ENCODE measurements at regions not wholly inside any gene's neighbourhood (a gene's known extent, or its start where the extent isn't known, plus 50 kb on each side); places are given as distances from the start of the nearest gene placed in this dataset.

- no peak overlapping the region for H3K27ac Mint-ChIP-seq
- ATAC-seq = no peak
- peaks cover 1% of the 10 kb centered on the region for H3K27me3 Mint-ChIP-seq (ENCODE audit: insufficient read depth, low read depth, poor library complexity)
- Histone ChIP-seq H3K4me3 (no peak overlapping the region), H3K27ac (ENCODE audit: low read depth) (no peak overlapping the region), H3F3A (replicated peaks; ENCODE audit: low read depth) (no peaks in the 10 kb centered on the region), H4K20me1 (replicated peaks; ENCODE audit: insufficient read depth) (no peaks in the 10 kb centered on the region), H3K9me2 (ENCODE audit: insufficient read depth) (peaks cover 5% of the 10 kb centered on the region; the same call in 1 of the 2 replicates), H3K4me1 (ENCODE audit: insufficient read depth) (peaks cover 7% of the 10 kb centered on the region; the same call in 1 of the 2 replicates), H3K79me2 (replicated peaks; ENCODE audit: insufficient read depth) (no peaks in the 10 kb centered on the region), H3K27me3 (ENCODE audit: insufficient read depth) (no peaks in the 10 kb centered on the region), H2AFZ (no peak overlapping the region), H3K36me3 (ENCODE audit: insufficient read depth) (no peaks in the 10 kb centered on the region), H3K4me2 (no peak overlapping the region)
- H3K36me3 Mint-ChIP-seq (ENCODE audit: low read depth) = no peaks in the 10 kb centered on the region
- peaks cover 11% of the 10 kb centered on the region for H3K4me1 Mint-ChIP-seq
- TF ChIP-seq NANOG (IDR thresholded peaks at IDR 0.05; ENCODE audit: borderline replicate concordance) (no peak), REST (IDR thresholded peaks at IDR 0.05; ENCODE audit: unreplicated experiment) (no peak), ZNF114 (CRISPR knock-in tag; IDR thresholded peaks at IDR 0.05) (no peak), STAT1 (IDR thresholded peaks at IDR 0.05; ENCODE audit: unreplicated experiment) (no peak), JUNB (IDR thresholded peaks at IDR 0.05; ENCODE audit: unreplicated experiment) (no peak), CREB1 (CRISPR knock-in tag; IDR thresholded peaks at IDR 0.05; ENCODE audit: low read depth) (no peak), EZH2 (IDR thresholded peaks at IDR 0.05; ENCODE audit: low read depth, unreplicated experiment) (no peak), ZNF462 (CRISPR knock-in tag; IDR thresholded peaks at IDR 0.05) (no peak), POLR2AphosphoS5 (IDR thresholded peaks at IDR 0.05; ENCODE audit: low read depth) (no peak), EZH2phosphoT487 (IDR thresholded peaks at IDR 0.05; ENCODE audit: unreplicated experiment) (no peak), CTCF (conservative IDR thresholded peaks at IDR 0.05; ENCODE audit: low read depth in 2 of 2) (no peak), ETS1 (IDR thresholded peaks at IDR 0.05) (no peak), ZNF331 (CRISPR knock-in tag; IDR thresholded peaks at IDR 0.05; ENCODE audit: low read depth) (no peak)
- no peaks in the 10 kb centered on the region for H3K9me3 Mint-ChIP-seq
- DNase-seq (ENCODE audit: low spot score) = no peak
- H3K4me3 Mint-ChIP-seq = no peak overlapping the region
Observed at GRCh38 chr18:25459814-25460213, 107.8 kb upstream of the ZNF521 start.

Measured in GM23338 (cell line).